H9 (cell line): ENCODE measurements at regions not wholly inside any gene's neighbourhood (a gene's known extent, or its start where the extent isn't known, plus 50 kb on each side); places are given as distances from the start of the nearest gene placed in this dataset.

Experiments used
- DNase-seq: peaks from one replicate; pipeline ENCODE4 v3.0.0-alpha.2; 2017
- H2AFZ ChIP-seq: one replicate; pipeline ENCODE4 v1.6.1; 2013; ENCODE audit warnings: mild to moderate bottlenecking, low read length, control low read depth, moderate library complexity
- H2AK5ac ChIP-seq: 2 replicates; pipeline ENCODE4 v1.6.1; 2013; ENCODE audit warnings: low read length, control low read depth, mixed read lengths; ENCODE audit not compliant: insufficient read length
- H2BK120ac ChIP-seq: one replicate; pipeline ENCODE4 v1.6.1; 2013; ENCODE audit warnings: low read depth, mild to moderate bottlenecking, low read length, control low read depth, inconsistent platforms; ENCODE audit not compliant: poor library complexity, severe bottlenecking
- H2BK12ac ChIP-seq: 2 replicates; pipeline ENCODE4 v1.6.1; 2013; ENCODE audit warnings: low read length, control low read depth, mixed read lengths, low read depth; ENCODE audit not compliant: insufficient read length
- H2BK15ac ChIP-seq: 2 replicates; pipeline ENCODE4 v1.6.1; 2013; ENCODE audit warnings: low read depth, low read length, control low read depth
- H2BK20ac ChIP-seq: one replicate; pipeline ENCODE4 v1.6.1; 2013; ENCODE audit warnings: low read depth, mild to moderate bottlenecking, low read length, control low read depth, inconsistent platforms; ENCODE audit not compliant: poor library complexity, severe bottlenecking
- H2BK5ac ChIP-seq: 2 replicates; pipeline ENCODE4 v1.6.1; 2013; ENCODE audit warnings: low read length, control low read depth, mixed read lengths; ENCODE audit not compliant: insufficient read length
- H3K14ac ChIP-seq: 2 replicates; pipeline ENCODE4 v1.6.1; 2013; ENCODE audit warnings: low read length, control low read depth; ENCODE audit not compliant: insufficient read depth
- H3K18ac ChIP-seq: 2 replicates; pipeline ENCODE4 v1.6.1; 2013; ENCODE audit warnings: low read depth, mild to moderate bottlenecking, mixed read lengths, low read length, control low read depth; ENCODE audit not compliant: insufficient read length
- H3K23ac ChIP-seq: 2 replicates; pipeline ENCODE4 v1.6.1; 2013; ENCODE audit warnings: low read length, control low read depth, mixed read lengths, low read depth; ENCODE audit not compliant: insufficient read length
- H3K23me2 ChIP-seq: 2 replicates; pipeline ENCODE4 v1.6.1; 2013; ENCODE audit warnings: low read depth, mild to moderate bottlenecking, mixed read lengths, low read length, control low read depth; ENCODE audit not compliant: insufficient read length, poor library complexity, severe bottlenecking
- H3K27ac ChIP-seq: 2 replicates; pipeline ENCODE4 v1.5.1; 2013; ENCODE audit warnings: low read length, control low read depth, mixed read lengths, low read depth; ENCODE audit not compliant: insufficient read length
- H3K27me3 ChIP-seq: 2 replicates; pipeline ENCODE4 v1.6.1; 2013; ENCODE audit warnings: low read length, control low read depth, inconsistent platforms; ENCODE audit not compliant: insufficient read depth
- H3K4ac ChIP-seq: 2 replicates; pipeline ENCODE4 v1.6.1; 2013; ENCODE audit warnings: low read depth, mild to moderate bottlenecking, control low read depth, inconsistent platforms, low read length, moderate library complexity
- H3K4me1 ChIP-seq: 2 replicates; pipeline ENCODE4 v1.6.1; 2013; ENCODE audit warnings: low read length, control low read depth, inconsistent platforms; ENCODE audit not compliant: insufficient read depth
- H3K4me2 ChIP-seq: 2 replicates; pipeline ENCODE4 v1.6.1; 2013; ENCODE audit warnings: low read length, control low read depth, mixed read lengths; ENCODE audit not compliant: insufficient read length, insufficient read depth
- H3K56ac ChIP-seq: 2 replicates; pipeline ENCODE4 v1.6.1; 2013; ENCODE audit warnings: low read depth, mild to moderate bottlenecking, mixed read lengths, low read length, control low read depth; ENCODE audit not compliant: insufficient read length
- H3K79me1 ChIP-seq: 2 replicates; pipeline ENCODE4 v1.6.1; 2013; ENCODE audit warnings: low read depth, mild to moderate bottlenecking, moderate library complexity, low read length, control low read depth, inconsistent platforms; ENCODE audit not compliant: insufficient read depth, poor library complexity, severe bottlenecking
- H3K79me2 ChIP-seq: 2 replicates; pipeline ENCODE4 v1.6.1; 2013; ENCODE audit warnings: low read length, control low read depth, inconsistent platforms; ENCODE audit not compliant: insufficient read depth
- H3K9ac ChIP-seq: 2 replicates; pipeline ENCODE4 v1.6.1; 2013; ENCODE audit warnings: low read length, control low read depth, mixed read lengths; ENCODE audit not compliant: insufficient read length; ENCODE audit errors: extremely low read depth
- H3K9me3 ChIP-seq: one replicate; pipeline ENCODE4 v1.6.1; 2013; ENCODE audit warnings: low read depth, low read length, inconsistent platforms; ENCODE audit not compliant: control insufficient read depth
- H3T11ph ChIP-seq: one replicate; pipeline ENCODE4 v1.6.1; 2013; ENCODE audit warnings: mild to moderate bottlenecking, low read length, control low read depth, inconsistent platforms
- H4K20me1 ChIP-seq: one replicate; pipeline ENCODE4 v1.6.1; 2013; ENCODE audit not compliant: control insufficient read depth, insufficient read length, insufficient read depth
- H4K5ac ChIP-seq: 2 replicates; pipeline ENCODE4 v1.6.1; 2013; ENCODE audit warnings: low read depth, mild to moderate bottlenecking, mixed read lengths, low read length, control low read depth; ENCODE audit not compliant: insufficient read length
- H4K8ac ChIP-seq: replicated peaks from 2 replicates; pipeline ENCODE4 v1.6.1; 2013; ENCODE audit warnings: low read length, control low read depth, mixed read lengths, low read depth; ENCODE audit not compliant: insufficient read length
- H4K91ac ChIP-seq: 2 replicates; pipeline ENCODE4 v1.6.1; 2013; ENCODE audit warnings: low read depth, mild to moderate bottlenecking, moderate library complexity, mixed read lengths, low read length, control low read depth; ENCODE audit not compliant: insufficient read length
- H3K27ac Mint-ChIP-seq, 3 experiments: 2 replicates in 2 of 3; 3 replicates in 1 of 3; pipeline ENCODE4 v1.8.0; 2020 to 2021; ENCODE audit warnings: mixed read lengths in 3 of 3, mild to moderate bottlenecking in 1 of 3, moderate library complexity in 1 of 3
- H3K27me3 Mint-ChIP-seq: 2 replicates; pipeline ENCODE4 v1.8.0; 2021; ENCODE audit warnings: low read depth, mild to moderate bottlenecking, moderate library complexity, mixed read lengths
- H3K36me3 Mint-ChIP-seq, 3 experiments: 2 replicates in 2 of 3; 3 replicates in 1 of 3; pipeline ENCODE4 v1.8.0; 2020 to 2021; ENCODE audit warnings: low read depth in 3 of 3, mixed read lengths in 3 of 3; ENCODE audit not compliant: insufficient read depth in 1 of 3
- H3K4me1 Mint-ChIP-seq, 2 experiments: 2 replicates each; pipeline ENCODE4 v1.8.0; 2020; ENCODE audit warnings: mixed read lengths in 2 of 2
- H3K4me3 Mint-ChIP-seq, 2 experiments: 2 replicates in 1 of 2; 3 replicates in 1 of 2; pipeline ENCODE4 v1.8.0; 2020 to 2021; ENCODE audit warnings: mild to moderate bottlenecking in 2 of 2, mixed read lengths in 2 of 2, moderate library complexity in 1 of 2
- H3K9me3 Mint-ChIP-seq, 2 experiments: 2 replicates in 1 of 2; 3 replicates in 1 of 2; pipeline ENCODE4 v1.8.0; 2020; ENCODE audit warnings: mild to moderate bottlenecking in 2 of 2, mixed read lengths in 2 of 2, moderate library complexity in 1 of 2
- WGBS: extraction: QIAGEN DNeasy Blood & Tissue Kit; methylation state at CpG from one replicate; pipeline ENCODE4 v1.1.7; 2013; ENCODE audit warnings: missing lambda C conversion rate, low lambda C conversion rate, mixed read lengths; ENCODE audit not compliant: insufficient read length; ENCODE audit errors: extremely low coverage; 5-methylcytosine and 5-hydroxymethylcytosine counted together
- TF ChIP-seq, protein P1 (sequence below): fragments of 200-600 bp; sonication (generic); conservative IDR thresholded peaks from 3 replicates; pipeline ENCODE4 v1.8.0; 2021; ENCODE audit warnings: antibody characterized with exemption, mild to moderate bottlenecking

DNA sequence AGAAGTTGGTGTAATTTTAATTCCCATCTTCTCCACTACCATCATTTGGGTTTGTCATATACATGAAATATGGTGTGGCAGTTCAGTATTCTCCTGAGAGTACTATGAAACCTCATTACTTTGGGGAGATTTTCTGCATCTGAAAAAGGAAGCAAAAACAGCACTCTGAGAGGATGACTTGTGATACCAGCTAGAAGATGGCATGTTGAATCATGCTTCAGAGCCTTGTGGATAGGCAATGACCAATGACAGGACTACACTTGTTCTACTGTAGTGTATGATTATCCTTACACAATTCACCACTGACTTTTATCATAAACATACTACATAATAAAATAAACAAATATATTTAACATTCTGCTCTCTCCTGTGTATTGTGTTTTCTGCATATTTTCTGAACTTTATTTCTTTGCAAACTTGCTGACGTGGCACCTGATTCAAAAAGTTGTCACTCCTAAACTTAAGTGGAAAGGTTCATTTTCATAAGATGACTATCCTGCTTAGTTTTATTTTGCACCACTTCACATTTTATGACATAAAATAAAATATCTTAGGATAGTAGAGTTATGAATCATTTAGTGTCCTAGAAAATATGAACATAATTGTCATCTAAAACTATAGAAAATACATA lies 991.3 kb downstream of the FSTL5 start:
- H2BK12ac ChIP-seq: no peak overlapping the region
- no peak overlapping the region for H3T11ph ChIP-seq
- WGBS: no CpG with 5 or more reads among the region's 1 CpG
- H4K8ac ChIP-seq: no peak overlapping the region
- no peaks in the 10 kb centered on the region for H3K79me2 ChIP-seq
- H3K9me3 ChIP-seq: no peaks in the 10 kb centered on the region
- H2BK120ac ChIP-seq: no peak overlapping the region
- no peak overlapping the region for H3K18ac ChIP-seq
- TF ChIP-seq, protein P1, sequence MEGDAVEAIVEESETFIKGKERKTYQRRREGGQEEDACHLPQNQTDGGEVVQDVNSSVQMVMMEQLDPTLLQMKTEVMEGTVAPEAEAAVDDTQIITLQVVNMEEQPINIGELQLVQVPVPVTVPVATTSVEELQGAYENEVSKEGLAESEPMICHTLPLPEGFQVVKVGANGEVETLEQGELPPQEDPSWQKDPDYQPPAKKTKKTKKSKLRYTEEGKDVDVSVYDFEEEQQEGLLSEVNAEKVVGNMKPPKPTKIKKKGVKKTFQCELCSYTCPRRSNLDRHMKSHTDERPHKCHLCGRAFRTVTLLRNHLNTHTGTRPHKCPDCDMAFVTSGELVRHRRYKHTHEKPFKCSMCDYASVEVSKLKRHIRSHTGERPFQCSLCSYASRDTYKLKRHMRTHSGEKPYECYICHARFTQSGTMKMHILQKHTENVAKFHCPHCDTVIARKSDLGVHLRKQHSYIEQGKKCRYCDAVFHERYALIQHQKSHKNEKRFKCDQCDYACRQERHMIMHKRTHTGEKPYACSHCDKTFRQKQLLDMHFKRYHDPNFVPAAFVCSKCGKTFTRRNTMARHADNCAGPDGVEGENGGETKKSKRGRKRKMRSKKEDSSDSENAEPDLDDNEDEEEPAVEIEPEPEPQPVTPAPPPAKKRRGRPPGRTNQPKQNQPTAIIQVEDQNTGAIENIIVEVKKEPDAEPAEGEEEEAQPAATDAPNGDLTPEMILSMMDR: no peak
- H3K23ac ChIP-seq: no peak overlapping the region
- no peaks in the 10 kb centered on the region for H4K20me1 ChIP-seq
- H3K9me3 Mint-ChIP-seq: no peaks in the 10 kb centered on the region
- no peak overlapping the region for H2AFZ ChIP-seq
- no peaks in the 10 kb centered on the region for H3K27me3 ChIP-seq
- peaks cover 15 to 17% of the 10 kb centered on the region in 2 experiments for H3K4me1 Mint-ChIP-seq
- no peak overlapping the region for H2BK5ac ChIP-seq
- DNase-seq: no peak
- H3K4ac ChIP-seq: no peak overlapping the region
- no peaks in the 10 kb centered on the region; a peak in 1 of 7 replicates for H3K36me3 Mint-ChIP-seq
- H3K27ac ChIP-seq: no peak overlapping the region
- H3K14ac ChIP-seq: no peak overlapping the region
- H3K27me3 Mint-ChIP-seq: no peaks in the 10 kb centered on the region
- H3K27ac Mint-ChIP-seq: no peak overlapping the region
- H3K4me3 Mint-ChIP-seq: no peak overlapping the region
- H2BK15ac ChIP-seq: no peak overlapping the region
- H3K9ac ChIP-seq: no peak overlapping the region
- H4K5ac ChIP-seq: no peak overlapping the region
- no peak overlapping the region for H4K91ac ChIP-seq
- H3K79me1 ChIP-seq: no peaks in the 10 kb centered on the region
- H3K4me2 ChIP-seq: no peak overlapping the region
- H2AK5ac ChIP-seq: no peak overlapping the region
- no peak overlapping the region for H2BK20ac ChIP-seq
- no peaks in the 10 kb centered on the region; the same call in 1 of the 2 replicates for H3K4me1 ChIP-seq
- no peak overlapping the region for H3K56ac ChIP-seq
- no peaks in the 10 kb centered on the region for H3K23me2 ChIP-seq
